Astrocyte of the cerebellum (primary cell): ENCODE measurements at regions not wholly inside any gene's neighbourhood (a gene's known extent, or its start where the extent isn't known, plus 50 kb on each side); places are given as distances from the start of the nearest gene placed in this dataset.

Experiments used
- DNase-seq: peaks from one replicate; pipeline ENCODE4 v3.0.0-alpha.2; 2011; ENCODE audit warnings: low read depth
- H3K4me3 ChIP-seq: 2 replicates; pipeline ENCODE4 v1.5.1; 2011; ENCODE audit warnings: mild to moderate bottlenecking, low read depth, low read length, moderate library complexity
- CTCF ChIP-seq: IDR thresholded peaks from 2 replicates; pipeline ENCODE4 v1.5.1; 2012; ENCODE audit warnings: low read length, low read depth, moderate library complexity, mild to moderate bottlenecking; ENCODE audit errors: missing control alignments
- in situ Hi-C: cut with HindIII; loops from 2 replicates; pipeline ENCODE4 v1.10.0; 2017; ENCODE audit warnings: low sequenced_read_pairs

- H3K4me3 ChIP-seq = peak overlapping the region; percentile 30
- in situ Hi-C loops = no loop called here
- DNase-seq = peak; percentile 52
- TF ChIP-seq CTCF = no peak
Measured at GRCh38 chr2:64730551-64731262, 77.0 kb upstream of the SERTAD2 start.

DNA sequence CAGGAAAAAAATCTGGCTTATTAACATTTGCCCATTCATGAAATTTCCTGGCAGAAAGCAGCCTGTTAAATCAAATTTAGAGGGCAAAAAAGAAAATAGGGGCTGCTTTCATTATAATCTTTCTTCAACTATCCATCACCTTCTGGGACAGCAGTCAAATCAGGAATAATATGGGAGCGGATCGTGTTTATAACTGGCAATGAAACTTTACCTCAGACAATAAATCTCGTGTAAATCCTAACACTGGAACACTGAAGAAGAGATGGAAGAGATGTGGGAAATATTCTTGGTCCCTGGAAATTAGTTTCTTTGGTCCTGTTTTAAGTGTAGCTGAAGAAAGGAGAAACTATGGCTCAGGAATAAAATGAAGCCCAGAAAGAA, 77.5 kb upstream of the SERTAD2 start:
- in situ Hi-C loops = no loop called here
- DNase-seq = no peak
- no peak for TF ChIP-seq CTCF
- H3K4me3 ChIP-seq = no peak overlapping the region

DNA sequence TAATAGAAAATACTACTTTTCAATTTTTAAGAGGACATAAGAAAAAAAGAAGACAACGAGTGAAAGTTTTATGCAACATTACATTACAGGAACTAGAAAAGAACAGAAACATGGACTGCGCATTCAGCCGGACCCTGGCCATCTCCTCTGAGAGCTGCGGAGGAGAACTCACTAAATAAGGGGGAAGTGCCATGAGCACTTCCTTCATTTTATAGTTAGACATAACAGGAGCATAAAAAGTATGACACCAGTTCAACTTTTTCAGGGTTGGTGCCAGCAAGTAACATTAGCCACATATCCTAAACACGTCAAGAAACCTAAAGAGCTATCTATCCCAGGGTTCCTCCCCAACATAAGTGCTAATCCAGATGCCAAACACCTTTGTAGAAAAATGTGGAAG, 78.0 kb upstream of the SERTAD2 start:
- DNase-seq = no peak
- in situ Hi-C loops = no loop called here
- no peak for TF ChIP-seq CTCF

GRCh38 chr2:64732146-64732545, 78.4 kb upstream of the SERTAD2 start:
- no peak overlapping the region for H3K4me3 ChIP-seq
- DNase-seq = no peak
- no peak for TF ChIP-seq CTCF
- in situ Hi-C loops = no loop called here

More for the DNA sequence above, 78.0 kb upstream of the SERTAD2 start:
- H3K4me3 ChIP-seq = no peak overlapping the region

DNA sequence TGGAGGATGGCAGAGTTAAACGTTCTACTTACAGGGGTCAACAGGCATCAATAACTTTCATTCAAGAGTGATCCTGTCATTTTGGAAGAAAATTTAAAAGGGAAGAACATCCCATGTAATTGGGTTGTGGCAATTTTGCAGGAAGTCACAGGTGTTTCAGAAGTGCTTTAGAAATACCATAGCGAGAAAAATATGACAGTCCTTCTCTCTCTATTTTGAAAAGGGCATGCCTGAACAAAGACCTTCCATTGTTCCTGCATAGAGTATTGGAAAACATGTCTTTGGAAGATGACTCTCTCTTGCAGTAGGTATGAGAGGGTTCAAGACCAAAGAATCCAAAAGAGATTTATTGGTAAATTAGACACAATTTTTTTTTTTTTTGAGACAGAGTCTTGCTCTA, 81.8 kb upstream of the SERTAD2 start:
- DNase-seq = no peak
- in situ Hi-C loops = no loop called here
- no peak for TF ChIP-seq CTCF
- no peak overlapping the region for H3K4me3 ChIP-seq

DNA sequence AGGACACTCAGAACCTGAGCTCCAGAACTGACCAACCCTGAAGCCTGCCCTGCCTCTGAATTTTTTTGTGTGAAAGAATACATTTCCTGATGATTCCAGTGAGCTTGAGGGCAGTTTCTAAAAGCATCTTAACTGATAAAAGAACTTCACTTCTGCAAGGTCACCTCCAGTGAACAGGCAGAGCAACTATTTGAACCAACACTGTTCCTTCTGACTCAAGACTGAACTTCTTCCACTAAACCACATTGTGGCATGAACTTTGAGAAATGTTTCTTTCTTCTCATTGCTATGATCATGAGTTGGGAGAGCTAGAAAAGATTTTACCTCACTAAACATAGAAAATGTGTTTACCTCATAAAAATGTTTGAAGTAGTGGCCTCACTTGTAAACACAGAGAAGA, 83.8 kb upstream of the SERTAD2 start:
- no peak for DNase-seq
- no peak for TF ChIP-seq CTCF
- in situ Hi-C loops = no loop called here

More for the DNA sequence above, 83.8 kb upstream of the SERTAD2 start:
- no peak overlapping the region for H3K4me3 ChIP-seq
